ENCODE measurements at regions not wholly inside any gene's neighbourhood (a gene's known extent, or its start where the extent isn't known, plus 50 kb on each side); places are given as distances from the start of the nearest gene placed in this dataset.
"Not testable (repeated sequence)": the region's sequence is repeated elsewhere in the genome, so short reads cannot be mapped to it uniquely, and the experiment has no call there.

DNA sequence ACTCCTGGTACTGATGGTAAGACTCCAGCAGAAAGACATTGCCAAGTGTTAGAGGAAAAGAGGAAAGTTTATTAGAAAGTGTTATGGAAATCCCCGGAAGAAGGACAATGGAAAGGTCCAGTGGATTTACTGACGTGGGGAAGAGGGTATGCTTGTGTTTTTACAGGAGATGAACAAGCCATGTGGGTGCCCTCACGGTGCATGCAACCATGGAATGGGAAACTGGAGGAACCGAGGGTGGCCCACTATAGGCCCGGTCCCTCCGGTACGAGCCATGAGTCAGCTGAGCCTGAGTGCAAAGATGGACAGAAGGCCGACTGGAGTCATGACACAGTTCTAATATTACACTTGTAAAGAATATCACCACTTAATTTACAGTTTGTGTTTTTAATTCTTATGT lies 123.3 kb upstream of the ZCCHC13 start:
- DNase-seq (ENCODE audit: low read depth in 2 of 2), result no peak

DNA sequence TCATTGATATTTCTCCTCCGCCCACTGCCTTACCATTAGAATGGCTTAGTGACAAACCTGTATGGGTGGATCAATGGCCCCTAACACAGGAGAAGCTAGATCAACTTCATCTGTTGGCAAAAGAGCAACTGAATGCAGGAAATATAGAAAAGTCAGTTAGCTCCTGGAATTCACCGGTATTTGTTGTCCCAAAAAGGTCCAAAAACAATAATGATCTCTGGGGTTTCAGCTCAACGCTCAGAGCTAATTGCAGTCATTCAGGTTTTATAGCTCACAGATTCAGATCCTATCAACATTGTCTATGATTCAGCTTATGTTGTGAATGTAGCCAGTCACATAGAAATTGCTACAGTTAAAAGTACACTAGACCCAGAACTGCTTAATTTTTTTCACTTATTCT lies 124.0 kb upstream of the ZCCHC13 start:
- DNase-seq (ENCODE audit: low read depth in 2 of 2), result no peak

DNA sequence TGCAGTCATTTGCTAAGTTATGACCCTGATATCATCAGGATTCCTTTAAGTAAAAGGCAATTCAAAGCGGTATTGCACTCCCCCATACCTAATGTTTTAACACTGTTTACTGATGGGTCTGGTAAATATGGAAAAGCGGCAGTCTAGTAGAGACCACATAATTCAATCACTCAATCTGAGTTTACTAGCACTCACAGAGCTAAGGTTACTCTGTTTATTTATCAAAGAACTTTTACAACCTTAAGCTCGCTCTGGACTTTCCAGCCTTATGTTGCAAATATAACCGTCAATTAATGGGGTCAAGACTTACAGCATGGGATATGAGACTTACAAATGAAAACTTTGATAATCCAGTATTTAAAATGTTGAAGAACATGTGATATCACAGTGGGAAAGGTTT lies 124.5 kb upstream of the ZCCHC13 start:
- DNase-seq (ENCODE audit: low read depth in 2 of 2), result no peak

DNA sequence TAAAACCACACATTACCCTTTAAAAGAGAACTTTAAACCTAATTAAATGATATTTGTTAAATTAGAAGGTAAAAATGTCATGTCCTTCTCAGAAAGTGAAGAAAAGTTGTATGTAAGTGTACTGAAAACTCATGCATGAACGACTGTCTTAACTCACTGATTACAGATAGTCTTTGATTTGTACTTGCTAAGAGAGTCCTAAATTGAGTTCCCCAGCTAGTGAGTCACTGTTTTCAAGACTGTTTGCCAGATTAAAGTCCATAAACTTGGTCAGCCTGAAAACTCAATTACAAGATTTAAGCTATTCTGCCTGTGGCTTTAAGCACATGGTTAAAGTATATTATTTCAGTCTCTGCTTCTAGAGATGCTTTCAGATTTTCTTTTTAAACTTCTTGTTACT lies 124.9 kb upstream of the ZCCHC13 start:
- DNase-seq (ENCODE audit: low read depth in 2 of 2), result no peak

DNA sequence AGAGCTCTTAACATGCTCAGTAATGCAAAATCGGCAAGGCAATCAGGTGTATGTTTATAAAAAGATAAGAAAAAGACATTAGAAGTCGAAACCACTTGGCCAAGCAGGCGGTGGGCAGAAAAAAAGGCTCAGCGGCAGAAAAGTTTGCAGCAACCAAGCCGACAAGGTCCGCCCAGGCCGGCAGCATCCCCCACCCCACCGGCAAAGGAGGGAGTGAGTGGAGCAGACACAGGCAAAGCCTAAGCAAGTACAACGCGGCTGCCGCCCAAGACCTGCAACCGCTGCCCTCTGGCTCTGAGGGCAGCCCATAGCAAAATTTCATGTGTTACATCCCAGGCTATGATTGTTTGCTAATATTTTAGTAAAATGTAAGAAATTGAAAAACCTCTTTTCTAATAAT lies 125.4 kb upstream of the ZCCHC13 start:
- no peak for DNase-seq (ENCODE audit: low read depth in 2 of 2)

DNA sequence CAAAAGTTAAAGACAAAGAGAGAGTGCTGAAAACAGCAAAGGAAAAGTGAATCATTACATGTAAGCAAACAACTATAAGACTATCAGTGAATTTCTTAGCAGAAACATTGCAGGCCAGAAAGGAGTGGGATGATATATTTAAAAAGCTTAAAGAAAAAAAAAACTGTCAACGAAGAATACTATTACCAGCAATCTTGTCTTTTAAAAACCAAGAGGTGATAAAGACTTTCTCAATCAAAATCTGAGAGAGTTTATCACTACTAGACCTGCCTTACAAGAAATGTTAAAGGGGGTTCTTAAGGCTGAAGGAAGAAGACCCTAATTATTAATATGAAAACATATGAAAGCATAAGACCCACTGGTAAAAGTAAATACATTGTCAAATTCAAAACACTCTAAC lies 132.5 kb upstream of the ZCCHC13 start:
- DNase-seq (ENCODE audit: low read depth in 2 of 2), result no peak

DNA sequence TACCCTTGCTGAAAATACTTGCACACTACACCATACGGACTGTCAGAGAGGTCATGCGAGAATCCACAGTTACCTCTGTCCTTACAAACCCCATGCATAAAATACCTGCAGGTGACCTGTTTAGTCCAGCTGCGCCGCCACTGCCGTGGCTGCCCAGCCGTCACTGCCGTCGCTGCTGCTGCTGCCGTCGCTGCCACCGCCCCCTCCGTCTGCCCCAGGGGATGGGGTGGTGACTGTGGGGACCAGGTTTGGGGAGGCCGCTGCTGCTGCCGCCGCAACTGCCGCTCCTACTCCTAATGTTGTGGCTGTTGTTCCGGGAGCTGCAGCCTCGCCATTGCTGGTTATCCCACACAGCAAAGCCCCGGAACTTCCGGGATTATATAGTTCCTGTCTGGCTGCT lies 141.8 kb upstream of the ZCCHC13 start:
- no peak for DNase-seq (ENCODE audit: low read depth in 2 of 2)

DNA sequence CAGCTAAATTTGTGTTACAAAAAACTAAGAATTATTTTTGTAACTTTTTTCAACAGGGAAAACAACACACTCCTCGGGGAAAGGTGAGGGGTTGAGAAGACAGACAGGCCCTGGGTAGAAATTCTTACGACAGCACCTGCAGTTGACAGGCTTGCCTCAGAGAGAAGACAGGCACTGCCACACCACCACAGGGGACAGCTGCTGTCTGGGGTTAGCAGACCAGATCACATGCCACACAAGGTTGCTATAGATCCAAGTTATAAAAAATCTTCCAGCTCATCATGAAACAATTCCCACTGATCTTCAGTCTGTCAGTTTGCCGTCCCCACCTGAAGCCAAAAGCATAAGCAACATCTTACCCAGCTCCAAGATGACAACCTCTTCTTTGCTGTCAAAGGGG lies 143.2 kb upstream of the ZCCHC13 start:
- DNase-seq (ENCODE audit: low read depth in 2 of 2), result no peak

DNA sequence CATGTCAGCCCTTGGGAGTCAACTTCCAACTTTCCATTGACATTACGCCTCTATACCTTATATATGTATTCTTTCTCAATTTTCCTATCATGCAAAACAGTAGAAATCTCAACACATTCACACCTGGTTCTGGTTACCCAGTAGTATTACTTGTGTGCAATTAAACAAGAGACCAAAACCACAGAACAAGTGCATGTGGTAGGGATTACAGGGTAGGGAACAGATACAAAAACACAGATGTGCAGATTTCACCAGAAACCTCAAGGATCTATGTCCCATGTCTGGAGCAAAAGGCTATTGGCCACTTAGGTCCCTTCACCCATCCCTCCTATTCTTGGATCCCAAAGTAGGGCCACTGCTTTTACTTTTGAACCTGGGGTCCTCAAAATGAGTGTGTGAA lies 143.6 kb upstream of the ZCCHC13 start:
- no peak for DNase-seq (ENCODE audit: low read depth in 2 of 2)

DNA sequence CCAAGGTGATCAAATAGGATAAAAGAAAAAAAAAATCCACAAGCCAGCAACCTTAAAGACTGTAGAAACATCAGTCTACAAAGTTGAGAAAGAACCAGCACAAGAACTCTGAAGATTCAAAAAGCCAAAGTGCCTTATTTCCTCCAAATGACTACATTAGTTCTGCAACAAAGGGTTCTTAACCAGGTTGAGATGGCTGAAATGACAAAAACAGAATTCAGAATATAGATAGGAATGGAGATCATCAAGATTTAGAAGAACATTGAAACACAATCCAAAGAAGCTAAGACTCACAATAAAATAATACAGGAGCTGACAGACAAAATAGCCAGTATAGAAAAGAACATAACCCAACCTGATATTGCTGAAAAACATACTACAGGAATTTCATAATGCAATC lies 156.5 kb upstream of the ZCCHC13 start:
- no peak for DNase-seq (ENCODE audit: low read depth in 2 of 2)

DNA sequence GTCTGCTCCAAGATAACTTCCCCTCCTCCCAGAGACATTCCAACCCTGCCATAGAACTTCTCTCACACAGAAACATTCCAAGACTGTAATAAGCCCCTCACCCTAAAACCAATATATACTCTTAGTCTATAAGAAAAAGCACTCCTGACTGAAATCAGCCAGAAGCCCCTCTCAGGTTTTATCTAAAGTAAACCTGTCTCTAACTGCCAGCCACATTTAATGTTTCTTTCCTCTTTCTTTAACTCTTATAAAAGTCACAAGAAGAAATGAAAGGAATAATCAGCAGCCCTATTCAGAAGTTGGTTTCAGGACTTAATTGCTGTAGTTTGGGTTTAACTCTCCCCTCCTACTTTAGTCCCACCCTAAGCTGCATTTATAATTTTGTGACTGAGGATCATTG lies 165.0 kb upstream of the ZCCHC13 start:
- DNase-seq (ENCODE audit: low read depth in 2 of 2), result no peak

DNA sequence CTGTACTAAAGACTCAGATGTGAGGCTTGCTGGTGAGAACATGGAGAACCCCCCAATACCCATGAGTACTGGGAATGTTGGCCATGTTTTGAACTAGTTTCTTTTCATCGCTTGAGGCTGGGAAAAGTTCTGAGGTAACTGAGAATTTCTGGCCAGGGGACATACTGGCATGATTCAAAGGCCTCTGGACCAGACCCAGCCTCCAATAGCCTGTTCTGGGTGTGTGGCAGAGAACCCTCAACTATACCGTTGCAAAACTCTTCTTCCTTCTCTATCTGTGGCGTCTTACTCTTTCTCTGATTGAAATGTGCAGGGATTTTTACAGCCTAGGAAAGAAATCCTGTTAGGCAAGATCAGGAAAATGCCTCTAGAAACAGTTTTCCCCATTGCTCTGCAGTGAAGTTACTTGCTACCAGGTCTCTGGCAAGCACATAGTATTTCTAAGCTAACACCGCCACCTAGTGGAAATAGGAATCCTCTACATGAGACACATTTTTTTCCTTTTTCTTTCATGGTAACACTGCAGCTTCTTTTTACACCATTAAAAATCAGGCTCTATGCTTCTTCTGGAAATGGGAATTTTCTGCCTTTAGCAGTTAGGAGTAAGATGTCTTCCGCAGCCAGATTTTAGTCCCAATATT lies 170.7 kb upstream of the ZCCHC13 start:
- DNase-seq (ENCODE audit: low read depth in 2 of 2), result no peak

DNA sequence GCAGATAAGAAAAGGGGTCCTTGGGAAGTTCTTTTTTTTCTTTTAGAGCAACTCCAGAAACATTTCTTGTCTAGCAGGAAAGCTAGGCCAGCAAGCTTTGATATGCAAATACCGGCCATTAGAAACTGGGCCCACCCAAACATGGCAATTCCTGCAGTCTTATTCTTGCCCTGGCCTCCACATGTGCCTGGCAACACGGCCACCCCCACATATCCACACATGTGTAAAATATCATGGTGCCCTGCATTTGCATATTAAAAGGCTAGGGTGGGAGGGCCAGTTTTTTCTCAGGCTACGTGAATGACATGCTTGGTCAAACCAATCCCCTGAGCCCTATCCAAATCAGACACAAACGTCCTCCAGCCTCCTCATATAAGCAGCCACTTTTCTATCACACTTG lies 171.7 kb upstream of the ZCCHC13 start:
- no peak for DNase-seq (ENCODE audit: low read depth in 2 of 2)

DNA sequence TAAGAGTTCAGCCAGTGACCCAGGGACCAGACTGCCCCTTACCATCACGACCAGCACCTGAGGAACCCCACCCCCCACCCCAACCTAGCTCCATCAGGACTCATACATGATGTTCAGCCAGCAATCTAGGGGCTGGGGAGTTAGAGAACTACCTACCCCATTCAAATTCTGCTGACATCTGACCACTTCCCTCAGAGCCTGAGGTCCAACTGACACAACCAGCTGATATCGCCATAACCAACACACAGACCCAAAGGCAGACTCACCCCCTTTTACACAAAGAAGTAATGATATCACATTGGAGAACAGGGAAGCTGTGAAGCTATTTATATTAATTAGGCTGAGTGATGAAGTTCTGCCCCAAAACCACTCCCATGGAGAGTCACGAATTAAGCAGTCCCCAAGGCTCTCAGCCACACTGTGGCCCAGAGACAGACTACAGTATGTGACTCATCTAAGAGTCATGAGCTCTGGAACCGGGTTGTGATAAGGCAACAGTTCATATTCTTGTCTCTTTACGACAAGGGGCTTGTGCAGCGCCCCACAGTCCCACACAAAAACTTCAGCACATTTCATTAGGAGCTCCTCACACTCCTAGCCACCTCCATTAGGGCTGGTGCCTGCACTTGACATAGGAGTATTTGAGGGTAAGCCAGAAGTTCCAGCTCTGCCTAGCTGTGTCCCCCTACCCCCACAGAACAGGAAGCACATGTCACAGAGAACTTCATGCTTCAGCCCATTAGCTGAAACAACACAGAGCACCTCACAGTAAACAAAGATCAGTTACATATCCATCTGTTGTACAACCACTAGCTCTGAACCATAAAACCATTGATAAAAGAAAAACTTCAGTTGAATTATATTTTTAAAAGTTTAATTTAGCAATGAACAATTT lies 184.7 kb upstream of the ZCCHC13 start:
- no peak for DNase-seq (ENCODE audit: low read depth in 2 of 2)

DNA sequence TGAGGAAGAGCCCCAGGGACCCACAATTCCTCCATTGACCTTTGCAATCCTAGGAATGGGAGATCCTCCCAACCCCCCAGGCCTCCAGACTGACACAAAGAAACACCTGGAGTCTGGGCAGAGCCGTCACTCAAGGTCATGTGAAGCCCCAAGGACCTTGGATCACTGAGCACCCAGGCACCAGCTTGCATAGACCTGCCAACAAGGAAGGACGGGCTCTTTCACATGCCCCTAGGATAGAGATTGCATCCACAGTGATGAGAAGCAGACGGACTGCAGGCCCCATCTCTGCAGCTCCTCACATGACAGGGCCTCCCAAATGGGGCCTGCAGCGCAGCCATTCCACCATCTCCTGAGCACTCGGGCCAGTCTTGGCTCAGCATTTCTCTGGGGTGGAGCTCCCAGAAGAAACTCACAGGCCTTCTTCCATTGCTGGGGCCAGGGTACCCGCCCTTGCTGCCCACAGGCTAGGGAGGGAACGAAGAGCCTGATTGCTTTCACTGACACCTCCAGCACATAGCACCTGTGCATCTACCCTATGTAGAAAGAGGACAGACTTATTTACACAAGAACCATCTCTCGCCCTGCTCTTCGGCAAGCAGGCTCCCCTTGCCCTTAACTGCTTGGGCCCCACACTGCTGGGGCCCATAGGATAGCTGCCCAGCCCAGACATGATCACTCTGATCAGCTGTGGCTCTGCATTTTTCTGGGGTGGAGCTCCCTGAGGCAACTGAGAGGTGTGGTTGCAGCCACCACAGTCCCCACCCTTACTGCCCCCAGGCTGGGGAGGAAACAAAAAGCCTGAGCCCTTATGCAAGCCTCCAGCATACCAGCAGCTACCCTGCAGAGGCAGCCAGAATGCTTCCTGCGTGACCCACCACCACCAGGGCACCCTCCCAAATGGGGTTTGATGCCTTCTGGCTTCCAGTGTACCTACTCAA lies 185.7 kb upstream of the ZCCHC13 start:
- DNase-seq (ENCODE audit: low read depth in 2 of 2), result no peak

DNA sequence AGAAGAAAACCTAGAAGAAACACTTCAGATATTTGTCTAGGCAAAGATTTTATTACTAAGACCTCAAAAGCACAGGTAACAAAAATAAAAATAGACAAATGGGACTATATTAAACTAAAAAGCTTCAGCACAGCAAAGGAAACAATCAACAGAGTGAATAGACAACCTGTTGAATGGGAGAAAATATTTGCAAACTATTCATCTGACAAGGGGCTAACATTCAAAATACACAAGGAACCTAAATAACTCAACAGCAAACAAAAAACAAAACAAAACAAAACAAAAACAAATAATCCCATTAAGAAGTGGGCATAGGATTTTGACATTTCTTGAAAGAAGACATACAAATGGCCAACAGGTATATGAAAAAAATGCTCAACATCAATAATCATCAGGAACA lies 192.7 kb upstream of the ZCCHC13 start:
- no peak for DNase-seq (ENCODE audit: low read depth in 2 of 2)

DNA sequence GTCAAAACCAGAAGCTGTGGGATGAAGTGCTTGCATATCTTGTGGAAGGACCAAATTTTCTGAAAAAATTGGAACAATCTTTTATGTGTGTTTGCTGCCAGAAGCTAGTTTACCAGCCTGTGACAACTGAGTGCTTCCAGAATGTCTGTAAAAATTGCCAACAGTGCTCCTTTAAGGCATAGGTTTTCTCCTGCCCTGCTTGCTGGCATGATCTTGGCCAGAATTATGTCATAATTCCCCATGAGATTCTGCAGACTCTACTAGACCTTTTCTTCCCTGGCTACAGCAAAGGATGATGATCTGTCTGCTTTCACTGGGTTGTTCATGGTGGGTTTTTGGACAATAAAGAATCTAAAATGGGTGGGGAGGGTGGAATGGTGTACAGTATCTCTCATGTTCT lies 196.3 kb upstream of the ZCCHC13 start:
- DNase-seq (ENCODE audit: low read depth in 2 of 2), result no peak

DNA sequence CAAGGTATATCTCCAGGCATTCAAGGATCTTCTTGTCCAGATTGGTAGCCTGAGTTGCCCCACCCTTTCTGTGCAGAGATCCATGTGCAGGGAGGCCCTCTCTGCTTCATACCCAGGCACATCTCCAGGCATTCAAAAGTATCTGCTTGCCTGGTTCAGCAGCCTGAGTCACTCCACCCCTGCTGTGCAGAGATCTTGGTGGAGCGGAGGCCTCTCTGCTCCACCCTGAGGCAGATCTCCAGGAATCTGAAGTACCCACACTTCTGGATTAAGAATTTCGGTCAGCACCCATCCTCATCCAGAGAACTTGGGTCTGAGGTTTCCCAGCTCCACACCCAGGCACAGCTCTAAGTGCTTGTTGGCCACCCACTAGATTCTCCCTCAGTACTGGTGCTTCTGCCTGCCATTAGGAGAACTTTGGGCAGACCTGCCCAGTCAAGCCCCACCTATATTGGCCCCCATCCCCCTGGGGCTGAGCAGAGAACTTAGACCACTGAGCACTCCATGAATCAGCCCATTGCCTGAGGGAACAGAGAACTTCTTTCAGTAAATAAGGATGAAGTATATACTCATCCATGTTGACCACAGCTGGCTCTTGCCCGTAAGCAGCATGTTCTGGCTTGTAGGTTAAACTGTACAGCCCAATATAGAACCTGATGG lies 199.5 kb upstream of the ZCCHC13 start:
- no peak for DNase-seq (ENCODE audit: low read depth in 2 of 2)

DNA sequence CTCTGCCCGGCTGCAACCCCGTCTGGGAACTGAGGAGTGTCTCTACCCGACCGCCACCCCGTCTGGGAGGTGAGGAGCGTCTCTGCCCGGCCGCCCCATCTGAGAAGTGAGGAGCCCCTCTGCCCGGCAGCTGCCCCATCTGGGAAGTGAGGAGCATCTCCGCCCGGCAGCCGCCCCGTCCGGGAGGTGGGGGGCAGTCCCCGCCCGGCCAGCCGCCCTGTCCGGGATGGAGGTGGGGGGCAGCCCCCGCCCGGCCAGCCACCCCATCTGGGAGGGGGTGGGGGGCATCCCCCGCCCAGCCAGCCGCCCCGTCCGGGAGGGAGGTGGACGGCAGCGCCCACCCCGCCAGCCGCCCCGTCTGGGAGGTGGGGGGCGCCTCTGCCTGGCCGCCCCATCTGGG lies 205.6 kb upstream of the ZCCHC13 start:
- DNase-seq (ENCODE audit: low read depth in 2 of 2), result not testable (repeated sequence)

DNA sequence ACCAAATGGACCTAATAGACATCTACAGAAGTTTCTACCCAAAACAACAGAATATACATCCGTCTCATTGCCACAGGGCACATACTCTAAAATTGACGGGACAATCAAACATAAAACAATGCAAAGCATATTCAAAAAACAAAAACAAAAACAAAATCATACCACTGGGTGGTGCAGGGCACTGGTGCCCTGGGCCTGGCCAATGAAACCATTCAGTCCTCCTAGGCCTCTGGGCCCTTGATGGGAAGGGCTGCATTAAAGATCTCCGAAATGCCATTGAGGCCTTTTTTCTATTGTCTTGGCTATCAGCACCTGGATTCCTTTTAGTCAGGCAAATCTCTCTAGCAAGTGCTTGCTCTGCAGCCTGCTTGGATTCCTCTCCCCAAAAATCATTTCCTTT lies 213.9 kb upstream of the ZCCHC13 start:
- no peak for DNase-seq (ENCODE audit: low read depth in 2 of 2)

DNA sequence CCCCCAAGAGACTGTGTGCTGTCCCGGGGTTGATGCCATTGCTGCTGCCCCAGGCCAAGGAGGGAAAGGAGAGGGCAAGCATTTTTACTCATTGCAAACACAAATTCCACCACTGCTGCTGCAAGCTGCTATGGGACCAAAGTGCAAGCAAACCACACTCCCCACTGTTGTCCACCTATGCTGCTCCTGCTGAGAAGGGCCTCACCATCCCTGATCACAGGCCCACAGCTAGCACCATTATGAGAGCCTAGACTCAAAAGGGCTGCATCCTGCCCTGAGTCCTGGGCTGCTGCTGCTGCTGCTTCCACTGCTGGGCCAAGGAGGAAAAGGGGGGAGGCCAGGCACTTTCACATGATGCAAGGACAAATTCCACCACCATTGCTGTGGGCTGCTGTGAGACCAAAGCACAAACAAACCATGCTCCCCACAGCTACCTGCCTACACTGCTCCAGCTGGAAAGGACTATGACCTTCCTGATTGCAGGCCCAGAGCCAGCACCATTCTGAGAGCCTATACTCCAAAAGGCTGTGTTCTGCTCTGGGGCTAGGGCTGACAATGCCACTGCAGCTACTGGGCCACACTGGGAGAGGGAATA lies 218.2 kb upstream of the ZCCHC13 start:
- DNase-seq (ENCODE audit: low read depth in 2 of 2), result no peak

Measured in activated CD8-positive, alpha-beta memory T cell treated with anti-CD3 and anti-CD28 coated beads for 4 hours (primary cell).